K562 (cell line): ENCODE measurements at regions not wholly inside any gene's neighbourhood (a gene's known extent, or its start where the extent isn't known, plus 50 kb on each side); places are given as distances from the start of the nearest gene placed in this dataset.

Source experiments
- ATAC-seq: fragments of 200-7000 bp; cut with Tn5 transposase; 3 replicates; pipeline ENCODE4 v1.9.1; 2020; ENCODE audit warnings: moderate library complexity
- BruUV-seq: library from RNA; stranded (reverse); fragments of 400-500 nt; replicated peaks from 2 replicates; lab custom pipeline; 2021; lab: Mats Ljungman, UMichigan
- CTCF ChIA-PET: fragments of 300-600 bp; formaldehyde crosslinking; extraction: SDS; loops from one replicate; lab custom pipeline; 2021; ENCODE audit warnings: low intra/inter-chr PET ratio; lab: Yijun Ruan, JAX
- POLR2A ChIA-PET: fragments of 300-600, 350-650 bp; sonication (Branson Sonifier 250); formaldehyde crosslinking; extraction: SDS; loops from one replicate; lab custom pipeline; 2021; ENCODE audit warnings: antibody characterized with exemption, inconsistent platforms; lab: Yijun Ruan, JAX
- DNase-seq, 4 experiments: peaks; one replicate each; pipeline versions ENCODE4 v3.0.0 to v3.0.0-alpha.2; 2011 to 2018; ENCODE audit warnings: low spot score in 3 of 4, mixed read lengths in 3 of 4; ENCODE audit errors: extremely low read depth in 1 of 4
- FAIRE-seq: peaks from 2 replicates; lab custom pipeline; 2011; peaks lifted over from hg19 to GRCh38; lab: Jason Lieb, UNC
- H2AFZ ChIP-seq: 2 replicates; pipeline ENCODE4 v1.6.0; 2011; ENCODE audit warnings: low read depth, low read length, control low read depth, inconsistent platforms
- H3K27ac ChIP-seq: fragments of 200-600 bp; 3 replicates; pipeline ENCODE4 v1.8.0; 2011; ENCODE audit warnings: low read depth, mild to moderate bottlenecking, control low read depth, inconsistent platforms, low read length, moderate library complexity, mixed read lengths; ENCODE audit errors: extremely low read depth
- H3K27me3 ChIP-seq, 2 experiments: fragments of 300-600 bp in 1 of 2; 2 replicates in 1 of 2; 3 replicates in 1 of 2; pipeline versions ENCODE4 v1.6.0 to v1.8.0; 2011; ENCODE audit warnings: inconsistent platforms in 2 of 2, low read length in 2 of 2, mild to moderate bottlenecking in 1 of 2, mixed read lengths in 1 of 2, moderate library complexity in 1 of 2; ENCODE audit not compliant: control insufficient read depth in 2 of 2, insufficient read depth in 2 of 2
- H3K36me3 ChIP-seq: fragments of 300-600 bp; 3 replicates; pipeline ENCODE4 v1.8.0; 2011; ENCODE audit warnings: mild to moderate bottlenecking, low read length, inconsistent platforms; ENCODE audit not compliant: control insufficient read depth, insufficient read depth
- H3K4me1 ChIP-seq, 2 experiments: fragments of 200-600 bp in 1 of 2; replicated peaks in 1 of 2; 2 replicates in 1 of 2; 3 replicates in 1 of 2; pipeline versions ENCODE4 v1.5.1 to v1.8.0; 2011; ENCODE audit warnings: inconsistent platforms in 2 of 2, low read length in 2 of 2, mild to moderate bottlenecking in 1 of 2, mixed read lengths in 1 of 2, moderate library complexity in 1 of 2; ENCODE audit not compliant: control insufficient read depth in 2 of 2, insufficient read depth in 2 of 2
- H3K4me2 ChIP-seq: 2 replicates; pipeline ENCODE4 v1.6.1; 2011; ENCODE audit warnings: low read length, control low read depth, inconsistent platforms, mixed read lengths; ENCODE audit not compliant: insufficient read depth
- H3K4me3 ChIP-seq: fragments of 200-600 bp; sonication (generic), shearing (Covaris generic); 2 replicates; pipeline ENCODE4 v1.5.1; 2016; ENCODE audit warnings: control low read depth, inconsistent platforms
- H3K79me2 ChIP-seq: fragments of 200-600 bp; 3 replicates; pipeline ENCODE4 v1.8.0; 2011; ENCODE audit warnings: low read length, inconsistent platforms; ENCODE audit not compliant: control insufficient read depth, insufficient read depth
- H3K9ac ChIP-seq, 2 experiments: 2 replicates each; pipeline versions ENCODE4 v1.6.0 to v1.6.1; 2011; ENCODE audit warnings: low read depth in 2 of 2, low read length in 2 of 2, control low read depth in 1 of 2, inconsistent platforms in 1 of 2, mild to moderate bottlenecking in 1 of 2, mixed read lengths in 1 of 2; ENCODE audit not compliant: insufficient read depth in 1 of 2
- H3K9me1 ChIP-seq: one replicate; pipeline ENCODE4 v1.6.0; 2011; ENCODE audit warnings: inconsistent platforms, mild to moderate bottlenecking, low read length, moderate library complexity; ENCODE audit not compliant: control insufficient read depth, insufficient read depth
- H3K9me3 ChIP-seq: replicated peaks from 2 replicates; pipeline ENCODE4 v1.5.1; 2011; ENCODE audit warnings: low read depth, low read length, inconsistent platforms; ENCODE audit not compliant: control insufficient read depth, insufficient read depth
- H4K20me1 ChIP-seq: replicated peaks from 2 replicates; pipeline ENCODE4 v1.6.1; 2011; ENCODE audit warnings: low read length, inconsistent platforms, mixed read lengths; ENCODE audit not compliant: control insufficient read depth, insufficient read depth
- ARID4B ChIP-seq: sonication (generic); formaldehyde crosslinking; IDR thresholded peaks from 2 replicates; pipeline ENCODE4 v1.8.0; 2022; ENCODE audit warnings: mild to moderate bottlenecking, missing genetic modification reagents
- BACH1 ChIP-seq: fragments of 200-800 bp; sonication (Bioruptor generic); IDR thresholded peaks from 2 replicates; pipeline ENCODE4 v1.6.1; 2016; ENCODE audit warnings: missing genetic modification characterization, missing compliant biosample characterization
- BRD4 ChIP-seq: fragments of 200-600 bp; sonication (generic); IDR thresholded peaks from 2 replicates; pipeline ENCODE4 v1.6.1; 2017; ENCODE audit warnings: inconsistent platforms
- CBX2 ChIP-seq: fragments of 200-600 bp; sonication (generic); IDR thresholded peaks from one replicate; pipeline ENCODE4 v1.6.1; 2012; ENCODE audit warnings: mild to moderate bottlenecking, low read length, inconsistent platforms; ENCODE audit not compliant: insufficient read depth, poor library complexity, severe bottlenecking
- RNF2 ChIP-seq: sonication (generic); IDR thresholded peaks from 2 replicates; pipeline ENCODE4 v1.6.1; 2016
- TBL1XR1 ChIP-seq, 2 experiments: IDR thresholded peaks; 2 replicates each; pipeline ENCODE4 v1.6.1; 2012; ENCODE audit warnings: improper control_type of control experiment in 2 of 2, low read length in 2 of 2, mild to moderate bottlenecking in 1 of 2
- TCF7 ChIP-seq: sonication (generic); IDR thresholded peaks from 2 replicates; pipeline ENCODE4 v1.6.1; 2016; ENCODE audit warnings: antibody characterized with exemption, borderline replicate concordance
- TOE1 ChIP-seq, 2 experiments: fragments of 450-650 bp in 1 of 2; sonication (generic) in 1 of 2; formaldehyde crosslinking in 1 of 2; IDR thresholded peaks; 2 replicates each; pipeline versions ENCODE4 v1.7.1 to v1.8.0; 2016 to 2022; ENCODE audit warnings: borderline replicate concordance in 2 of 2, mild to moderate bottlenecking in 2 of 2, antibody characterized with exemption in 1 of 2, inconsistent platforms in 1 of 2, low read depth in 1 of 2, missing genetic modification reagents in 1 of 2, moderate library complexity in 1 of 2
- ZBTB1 ChIP-seq: sonication (generic); formaldehyde crosslinking; IDR thresholded peaks from 2 replicates; pipeline ENCODE4 v1.8.1; 2023; ENCODE audit warnings: missing genetic modification reagents, low read depth, mild to moderate bottlenecking, borderline replicate concordance
- ZFP30 ChIP-seq: fragments of 250-450 bp; sonication (Bioruptor Pico); IDR thresholded peaks from 2 replicates; pipeline ENCODE4 v1.8.0; 2022; ENCODE audit warnings: moderate library complexity, mild to moderate bottlenecking, inconsistent platforms, borderline replicate concordance
- ZNF3 ChIP-seq: fragments of 250-450 bp; sonication (Bioruptor Pico); IDR thresholded peaks from 2 replicates; pipeline ENCODE4 v1.5.0; 2021; ENCODE audit warnings: mild to moderate bottlenecking, moderate library complexity
- ZNF551 ChIP-seq: fragments of 250-450 bp; sonication (Bioruptor Pico); IDR thresholded peaks from 2 replicates; pipeline ENCODE4 v1.5.0; 2021; ENCODE audit warnings: mild to moderate bottlenecking, moderate library complexity
- ZNF592 ChIP-seq: fragments of 450-650 bp; IDR thresholded peaks from 2 replicates; pipeline ENCODE4 v1.6.1; 2017; ENCODE audit warnings: antibody characterized with exemption, mild to moderate bottlenecking
- ZNF830 ChIP-seq: fragments of 250-450 bp; sonication (Bioruptor Pico); IDR thresholded peaks from 2 replicates; pipeline ENCODE4 v1.5.0; 2021; ENCODE audit warnings: mild to moderate bottlenecking
- WGBS: fragments of 100-300 bp; shearing (Covaris generic); methylation state at CpG from one replicate; pipeline ENCODE4 v1.1.6; 2016; ENCODE audit warnings: low coverage, mixed read lengths; ENCODE audit not compliant: insufficient coverage; ENCODE audit errors: missing lambda C conversion rate; 5-methylcytosine and 5-hydroxymethylcytosine counted together
- in situ Hi-C: fragments of 300-500 bp; cut with MboI; formaldehyde crosslinking; loops from 4 replicates; pipeline ENCODE4 v1.15.0; 2018; ENCODE audit warnings: inconsistent platforms, mixed read lengths
- intact Hi-C: fragments of 100-400 bp; cut with micrococcal nuclease; formaldehyde crosslinking; loops from 2 replicates; pipeline ENCODE4 v1.14.2; 2022

- no peak overlapping the region for H3K4me2 ChIP-seq
- H3K4me3 ChIP-seq = no peak overlapping the region
- H3K9me3 ChIP-seq = no peaks in the 10 kb centered on the region
- no TSS peak for BruUV-seq
- intact Hi-C loops (no loop called here), in situ Hi-C loops (no loop called here)
- CTCF ChIA-PET = no interaction called here
- no peaks in the 10 kb centered on the region for H3K4me1 ChIP-seq
- H3K27ac ChIP-seq = no peak overlapping the region
- under 1% methylated on average over 6 of the region's 6 CpGs for WGBS
- H3K27me3 ChIP-seq = no peaks in the 10 kb centered on the region; a peak in 1 of 5 replicates
- no peaks in the 10 kb centered on the region; the same call in 1 of the 2 replicates for H4K20me1 ChIP-seq
- POLR2A ChIA-PET = interaction anchor here (0.6 kb wide), 1 partner anchor 9 kb away, joined by 3 read pairs; no protein-coding TSS in a partner anchor
- FAIRE-seq = no peak
- DNase-seq = no peak
- no peaks in the 10 kb centered on the region for H3K36me3 ChIP-seq
- no peak overlapping the region for H2AFZ ChIP-seq
- TF ChIP-seq ZNF592 (no peak), ZNF3 (CRISPR knock-in tag) (no peak), TBL1XR1 (IDR thresholded peaks at IDR 0.05; ENCODE audit: low read length in 2 of 2) (no peak), TCF7 (no peak), ZFP30 (CRISPR knock-in tag) (no peak), ZBTB1 (CRISPR knock-in tag) (no peak), BACH1 (tag) (no peak), TOE1 (IDR thresholded peaks at IDR 0.05; ENCODE audit: borderline replicate concordance) (no peak), TOE1 (CRISPR knock-in tag; IDR thresholded peaks at IDR 0.05; ENCODE audit: borderline replicate concordance, low read depth) (no peak), CBX2 (no peak), ARID4B (no peak), ZNF830 (CRISPR knock-in tag) (no peak), RNF2 (no peak), ZNF551 (CRISPR knock-in tag) (no peak), BRD4 (no peak)
- no peak for ATAC-seq
- H3K9me1 ChIP-seq = no peaks in the 10 kb centered on the region
- no peak overlapping the region for H3K9ac ChIP-seq
- H3K79me2 ChIP-seq = no peaks in the 10 kb centered on the region
Measured at GRCh38 chr1:162991444-162991843, 77.7 kb upstream of the RGS4 start.
